DMS53 (cell line): ENCODE measurements at regions not wholly inside any gene's neighbourhood (a gene's known extent, or its start where the extent isn't known, plus 50 kb on each side); places are given as distances from the start of the nearest gene placed in this dataset.
A peak's percentile ranks its signal among the peaks of the same experiment; 100 is the strongest.
"Not testable (repeated sequence)": the region's sequence is repeated elsewhere in the genome, so short reads cannot be mapped to it uniquely, and the experiment has no call there.

Experiments used
- DNase-seq: peaks from one replicate; lab custom pipeline; 2025; lab: John Stamatoyannopoulos, UW

- DNase-seq, result no peak
These were observed 76.8 kb upstream of the COX20 start for GRCh38 chr1:244758708-244759107.

GRCh38 chr1:244759158-244759557 lies 76.3 kb upstream of the COX20 start:
- no peak for DNase-seq

- DNase-seq, result no peak
These were observed 75.0 kb upstream of the COX20 start for GRCh38 chr1:244760471-244760870.

DNA sequence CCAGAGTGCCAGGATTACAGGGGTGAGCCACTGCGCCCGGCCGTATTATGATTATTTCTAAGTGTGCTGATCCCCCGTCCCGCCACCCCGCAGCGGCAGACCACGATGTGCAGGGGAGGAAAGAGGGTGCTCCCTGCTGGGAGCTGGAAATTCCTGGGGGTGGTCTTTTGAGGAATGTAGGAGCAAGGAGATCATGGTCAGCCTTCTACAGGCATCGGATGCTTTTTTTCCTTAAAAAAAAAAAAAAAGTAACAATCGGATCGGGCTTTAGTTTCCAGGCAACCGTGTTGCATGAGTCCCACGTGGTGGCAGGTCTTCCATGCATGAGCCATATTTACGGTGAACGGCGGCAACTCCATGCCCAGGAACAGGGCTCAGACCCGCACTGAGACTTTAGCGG lies 74.2 kb upstream of the COX20 start:
- peak; percentile 94 for DNase-seq

DNA sequence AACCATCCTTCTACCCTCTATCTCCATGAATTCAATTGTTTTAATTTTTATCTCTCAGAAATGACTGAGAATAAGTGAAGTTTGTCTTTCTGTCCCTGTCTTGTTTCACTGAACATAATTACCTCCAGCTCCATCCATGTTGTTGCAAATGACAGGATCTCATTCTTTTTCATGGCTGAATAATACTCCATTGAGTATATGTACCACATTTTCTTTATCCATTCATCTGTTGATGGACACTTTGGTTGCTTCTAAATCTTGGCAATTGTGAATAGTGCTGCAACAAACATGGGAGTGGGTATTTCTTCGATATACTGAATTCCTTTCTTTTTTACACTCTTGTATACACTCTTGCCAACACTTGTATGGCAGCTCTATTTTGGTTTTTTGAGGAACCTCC lies 72.8 kb upstream of the COX20 start:
- DNase-seq, result no peak

- DNase-seq, result no peak
These were observed 67.3 kb upstream of the COX20 start for GRCh38 chr1:244768186-244768585.

- DNase-seq, result no peak
These were observed 66.7 kb upstream of the COX20 start for GRCh38 chr1:244768804-244769203.

GRCh38 chr1:244770556-244770955 lies 64.9 kb upstream of the COX20 start:
- DNase-seq, result not testable (repeated sequence)

DNA sequence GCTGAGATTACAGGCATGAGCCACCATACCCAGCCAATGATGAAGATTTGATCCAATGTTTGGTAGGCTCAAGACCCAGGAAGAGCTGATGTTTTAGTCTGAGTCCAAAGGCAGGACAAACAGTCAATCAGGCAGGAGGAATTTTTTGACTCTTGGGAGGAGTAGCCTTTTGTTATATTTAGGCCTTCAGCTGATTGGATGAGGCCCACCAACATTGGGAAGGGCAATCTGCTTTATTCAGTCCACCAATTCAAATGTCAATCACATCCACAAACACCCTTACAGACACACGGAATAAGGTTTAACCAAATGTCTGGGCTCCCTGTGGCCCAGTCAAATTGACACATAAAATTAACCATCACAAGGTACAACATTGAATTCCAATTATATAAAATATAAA lies 61.9 kb upstream of the COX20 start:
- DNase-seq, result no peak

DNA sequence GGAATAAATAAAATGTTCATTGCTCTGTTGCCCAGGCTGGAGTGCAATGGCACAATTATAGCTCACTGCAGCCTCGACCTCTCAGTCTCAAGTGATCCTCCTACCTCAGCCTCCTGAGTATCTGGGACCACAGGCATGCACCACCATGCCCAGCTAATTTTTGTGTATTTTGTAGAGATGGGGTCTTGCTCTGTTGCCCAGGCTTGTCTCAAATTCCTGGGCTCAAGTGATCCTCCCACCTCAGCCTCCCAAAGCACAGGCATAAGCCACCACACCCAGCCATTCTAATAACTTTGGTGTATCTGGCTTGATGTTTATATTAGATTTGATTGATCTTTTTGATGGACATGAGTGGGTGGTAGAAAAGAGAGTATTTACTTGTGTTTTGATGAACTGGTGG lies 58.7 kb upstream of the COX20 start:
- not testable (repeated sequence) for DNase-seq

DNA sequence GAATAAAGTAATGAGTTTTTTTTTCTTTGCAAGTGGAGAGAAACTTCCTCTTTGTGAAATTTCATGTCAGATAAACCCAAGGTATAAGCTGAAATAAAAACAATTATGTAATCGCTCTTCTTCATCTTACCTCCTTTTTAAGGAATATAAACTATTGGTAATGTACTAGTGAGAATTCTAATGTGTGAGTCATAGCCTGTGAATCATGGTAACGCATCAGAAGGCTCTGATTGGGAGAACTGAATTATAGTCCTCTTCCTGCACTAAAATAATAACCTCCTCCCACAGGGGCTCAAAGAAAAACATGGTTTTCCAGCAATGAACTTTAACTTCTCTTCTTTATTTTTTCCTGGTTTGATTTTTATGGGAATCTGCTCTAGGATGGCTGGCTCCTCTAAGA lies 57.1 kb upstream of the COX20 start:
- DNase-seq, result peak; percentile 13

- DNase-seq, result no peak
These were observed 56.0 kb upstream of the COX20 start for GRCh38 chr1:244779410-244779809.

DNA sequence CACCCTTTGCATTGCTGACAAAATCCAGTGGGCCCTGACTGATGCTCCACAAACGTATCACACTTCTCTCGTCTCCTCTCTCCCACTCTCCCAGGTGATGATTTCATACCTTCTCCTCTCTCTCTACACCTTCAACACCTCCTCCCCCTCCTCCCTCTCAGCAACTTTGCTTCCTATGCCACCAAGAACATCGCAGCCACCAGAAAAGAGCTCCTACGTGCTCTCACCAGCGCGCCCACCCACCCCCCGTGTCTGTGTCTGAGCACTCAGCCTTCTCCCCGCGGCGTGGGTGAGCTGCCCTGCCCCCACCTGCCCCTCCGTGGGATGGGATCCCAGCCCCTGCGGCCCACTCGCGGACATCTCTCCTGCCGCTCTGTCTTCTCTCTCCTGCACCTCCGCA lies 55.1 kb upstream of the COX20 start:
- no peak for DNase-seq

- DNase-seq, result no peak
These were observed 53.4 kb upstream of the COX20 start for GRCh38 chr1:244782056-244782455.

DNA sequence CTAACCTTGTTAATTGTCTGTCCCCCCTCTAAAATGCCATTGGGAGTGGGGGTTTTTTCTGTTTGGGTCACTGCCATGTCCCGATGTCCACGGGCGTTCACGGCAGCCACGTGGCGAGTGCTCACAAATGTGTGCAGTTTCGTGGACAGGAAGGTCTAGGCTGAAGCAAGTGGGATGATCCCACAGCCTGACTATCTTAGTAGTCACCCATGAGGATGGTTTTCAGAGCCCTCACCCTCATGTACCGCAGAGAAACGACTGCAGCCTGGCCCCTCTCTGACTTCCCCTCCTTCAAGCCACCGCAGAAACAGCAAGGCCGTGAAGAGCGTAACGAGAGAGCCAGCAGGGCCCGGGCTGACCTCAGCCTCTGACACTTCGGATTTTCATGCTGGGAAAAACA lies 52.3 kb upstream of the COX20 start:
- DNase-seq, result no peak
